Astrocyte of the spinal cord (primary cell): ENCODE measurements at regions not wholly inside any gene's neighbourhood (a gene's known extent, or its start where the extent isn't known, plus 50 kb on each side); places are given as distances from the start of the nearest gene placed in this dataset.
A peak's percentile ranks its signal among the peaks of the same experiment; 100 is the strongest.

ENCODE experiments used
- DNase-seq: peaks from one replicate; pipeline ENCODE4 v3.0.0; 2011; ENCODE audit warnings: low read depth, low spot score
- H3K4me3 ChIP-seq: 2 replicates; pipeline ENCODE4 v1.5.1; 2011; ENCODE audit warnings: low read depth, mild to moderate bottlenecking, low read length, moderate library complexity
- in situ Hi-C: cut with HindIII; loops from 2 replicates; pipeline ENCODE4 v1.10.0; 2017; ENCODE audit warnings: low sequenced_read_pairs
- TF ChIP-seq, protein P1 (sequence below): IDR thresholded peaks from 2 replicates; pipeline ENCODE4 v1.5.1; 2012; ENCODE audit warnings: low read depth, mild to moderate bottlenecking, low read length, inconsistent platforms

DNA sequence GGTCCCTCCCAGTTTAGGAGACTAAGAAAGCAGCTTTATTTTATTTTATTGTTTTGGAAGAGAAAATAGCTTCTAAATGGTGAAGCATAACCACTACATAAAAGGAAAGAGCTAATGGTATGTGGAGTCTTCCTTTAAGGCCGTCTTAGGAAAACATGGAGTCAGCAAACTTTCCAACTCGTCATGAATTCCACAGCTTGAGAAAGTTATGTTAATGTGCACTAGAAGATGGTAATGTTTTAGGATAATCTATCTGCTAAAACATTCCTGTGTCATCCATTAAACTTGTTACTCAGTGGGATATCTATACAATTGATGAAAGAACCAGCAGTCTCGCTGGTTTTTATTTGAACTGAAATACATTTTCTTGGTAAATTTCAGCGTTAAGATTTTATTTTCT is 448.4 kb upstream of the SEL1L start:
- TF ChIP-seq, protein P1, sequence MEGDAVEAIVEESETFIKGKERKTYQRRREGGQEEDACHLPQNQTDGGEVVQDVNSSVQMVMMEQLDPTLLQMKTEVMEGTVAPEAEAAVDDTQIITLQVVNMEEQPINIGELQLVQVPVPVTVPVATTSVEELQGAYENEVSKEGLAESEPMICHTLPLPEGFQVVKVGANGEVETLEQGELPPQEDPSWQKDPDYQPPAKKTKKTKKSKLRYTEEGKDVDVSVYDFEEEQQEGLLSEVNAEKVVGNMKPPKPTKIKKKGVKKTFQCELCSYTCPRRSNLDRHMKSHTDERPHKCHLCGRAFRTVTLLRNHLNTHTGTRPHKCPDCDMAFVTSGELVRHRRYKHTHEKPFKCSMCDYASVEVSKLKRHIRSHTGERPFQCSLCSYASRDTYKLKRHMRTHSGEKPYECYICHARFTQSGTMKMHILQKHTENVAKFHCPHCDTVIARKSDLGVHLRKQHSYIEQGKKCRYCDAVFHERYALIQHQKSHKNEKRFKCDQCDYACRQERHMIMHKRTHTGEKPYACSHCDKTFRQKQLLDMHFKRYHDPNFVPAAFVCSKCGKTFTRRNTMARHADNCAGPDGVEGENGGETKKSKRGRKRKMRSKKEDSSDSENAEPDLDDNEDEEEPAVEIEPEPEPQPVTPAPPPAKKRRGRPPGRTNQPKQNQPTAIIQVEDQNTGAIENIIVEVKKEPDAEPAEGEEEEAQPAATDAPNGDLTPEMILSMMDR, result no peak
- no peak overlapping the region for H3K4me3 ChIP-seq
- DNase-seq, result no peak
- in situ Hi-C loops, result no loop called here

DNA sequence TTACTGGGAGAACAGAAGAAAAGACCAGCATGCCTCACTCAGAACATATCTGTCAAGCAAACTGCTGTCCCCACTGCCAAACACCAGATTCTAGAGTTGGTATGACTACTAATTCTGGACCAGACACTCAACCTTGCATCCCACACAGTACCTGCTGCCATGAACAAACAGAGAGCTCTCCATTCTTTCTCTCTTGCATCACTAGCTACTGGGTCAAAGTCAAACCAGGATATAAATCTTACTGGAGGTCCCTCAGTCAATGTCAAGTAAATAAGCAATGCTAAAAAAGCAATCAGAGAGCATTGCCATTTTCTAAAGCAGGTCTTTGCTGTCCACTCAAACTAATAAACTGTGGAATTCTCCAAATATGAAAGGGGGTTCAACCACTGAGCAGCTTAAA is 452.4 kb upstream of the SEL1L start:
- in situ Hi-C loops, result no loop called here
- TF ChIP-seq, protein P1, result no peak
- DNase-seq, result no peak
- no peak overlapping the region for H3K4me3 ChIP-seq

DNA sequence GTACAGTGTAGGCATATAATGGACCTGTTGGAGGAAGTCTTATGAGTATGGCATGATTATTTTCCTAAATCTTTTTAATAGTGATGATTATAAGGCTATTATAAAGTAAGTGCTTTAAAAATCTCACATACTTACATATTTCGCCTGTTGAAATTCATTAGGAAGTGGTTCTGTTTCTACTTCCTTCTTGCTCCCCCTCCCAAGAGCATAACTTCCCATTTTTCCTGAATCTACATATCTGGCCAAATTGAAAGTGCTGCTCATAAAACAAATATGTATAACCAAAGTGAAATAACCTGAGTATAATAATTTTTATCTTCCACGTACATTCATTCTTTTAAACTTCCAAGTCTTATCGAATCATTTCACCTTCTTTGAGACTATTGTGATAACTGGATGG is 455.6 kb upstream of the SEL1L start:
- no peak overlapping the region for H3K4me3 ChIP-seq
- TF ChIP-seq, protein P1, result no peak
- in situ Hi-C loops, result no loop called here
- DNase-seq, result no peak

DNA sequence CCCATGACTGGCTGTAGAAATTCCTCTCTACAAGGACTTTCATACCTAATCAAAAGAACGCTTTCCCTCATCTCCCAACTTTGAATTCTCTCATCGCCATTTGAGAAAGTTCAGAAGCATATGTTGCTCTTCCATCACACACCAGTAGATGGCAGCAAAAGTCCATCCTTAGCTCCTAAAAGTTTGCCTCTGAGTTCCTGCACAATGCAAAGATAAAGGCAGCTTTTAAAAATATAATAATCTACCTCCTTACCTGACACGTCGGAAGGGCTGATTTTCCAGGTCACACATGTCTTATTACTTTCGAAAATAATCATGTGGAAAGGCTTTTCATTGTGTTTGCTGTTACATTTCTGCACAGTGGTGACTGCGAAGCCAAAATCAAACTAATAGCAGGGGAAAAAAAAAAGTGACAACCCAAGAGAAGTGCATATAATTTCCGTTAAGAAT is 456.7 kb upstream of the SEL1L start:
- peak; percentile 42 for DNase-seq
- in situ Hi-C loops, result no loop called here
- no peak overlapping the region for H3K4me3 ChIP-seq
- TF ChIP-seq, protein P1, result peak; percentile 80

DNA sequence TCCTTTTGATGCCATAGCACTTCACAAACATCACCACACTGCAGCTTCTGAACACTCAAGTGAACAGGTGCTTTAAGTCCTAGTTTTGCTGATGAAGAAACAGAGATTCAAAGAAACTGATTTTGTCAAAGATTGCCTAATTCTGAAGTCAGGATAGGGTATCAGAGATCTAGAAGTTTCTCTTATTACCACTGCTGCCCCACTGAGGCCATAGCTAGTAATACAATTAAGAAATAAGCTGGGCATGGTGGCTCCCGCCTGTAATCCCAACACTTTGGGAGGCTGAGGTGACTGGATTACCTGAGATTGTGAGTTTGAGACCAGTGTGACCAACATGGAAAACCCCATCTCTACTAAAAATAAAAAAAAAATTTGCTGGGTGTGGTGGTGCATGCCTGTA is 458.3 kb upstream of the SEL1L start:
- no peak for DNase-seq
- in situ Hi-C loops, result no loop called here
- TF ChIP-seq, protein P1, result peak; percentile 6
- H3K4me3 ChIP-seq, result no peak overlapping the region

DNA sequence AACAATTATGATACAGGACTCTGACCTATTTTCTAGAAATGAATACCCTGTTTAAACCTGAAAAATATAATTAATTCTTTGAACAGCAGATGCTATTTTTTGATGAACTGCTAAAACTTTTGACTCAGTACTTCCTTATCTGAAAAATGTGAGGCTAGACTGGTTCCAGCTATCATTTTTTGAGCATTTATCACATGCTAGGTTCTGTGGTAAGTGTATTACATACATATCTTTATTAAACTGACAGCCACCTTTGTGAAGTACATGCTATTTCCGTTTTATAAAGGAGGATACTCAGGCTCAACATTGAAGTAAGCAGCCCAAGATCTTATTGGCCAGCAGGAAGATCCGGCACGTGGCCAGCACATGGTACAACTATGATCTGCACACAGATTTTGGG is 459.8 kb upstream of the SEL1L start:
- TF ChIP-seq, protein P1, result no peak
- no peak overlapping the region for H3K4me3 ChIP-seq
- in situ Hi-C loops, result no loop called here
- no peak for DNase-seq

DNA sequence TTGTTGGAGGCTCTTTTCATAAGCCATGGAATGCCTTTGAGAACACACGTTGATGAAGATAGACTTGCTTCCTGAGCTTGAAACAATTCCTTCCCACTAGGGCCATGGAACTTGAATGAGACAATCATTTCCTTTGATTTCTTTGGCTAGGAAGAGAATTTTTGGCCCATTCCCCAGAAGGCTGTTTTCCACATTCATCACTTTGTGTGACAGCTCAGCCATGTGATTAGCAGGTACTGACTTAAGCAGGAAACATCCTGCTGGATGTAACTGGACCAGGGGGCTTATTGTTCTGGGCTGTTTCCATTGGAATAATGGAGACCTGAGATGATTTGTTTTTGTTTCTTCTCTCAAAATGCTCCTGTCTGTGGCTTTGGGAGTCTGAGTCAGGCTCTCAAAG is 469.8 kb upstream of the SEL1L start:
- no peak for DNase-seq
- in situ Hi-C loops, result no loop called here
- TF ChIP-seq, protein P1, result no peak
- no peak overlapping the region for H3K4me3 ChIP-seq
